ENCODE measurements at regions not wholly inside any gene's neighbourhood (a gene's known extent, or its start where the extent isn't known, plus 50 kb on each side); places are given as distances from the start of the nearest gene placed in this dataset.

- no peak for TF ChIP-seq CTCF (IDR thresholded peaks at IDR 0.05; ENCODE audit: control extremely low read depth in 1 of 3, insufficient read depth in 1 of 3, low read depth in 1 of 3, low read length in 3 of 3)
- TF ChIP-seq SIN3A (conservative IDR thresholded peaks at IDR 0.05 in 1 of 2, IDR thresholded peaks at IDR 0.05 in 1 of 2; ENCODE audit: low read depth in 1 of 2, low read length in 2 of 2), result no peak
- no peak for TF ChIP-seq NANOG (IDR thresholded peaks at IDR 0.05; ENCODE audit: insufficient read depth, low read depth, low read length, poor library complexity, severe bottlenecking)
- TF ChIP-seq CREB1 (IDR thresholded peaks at IDR 0.05), result no peak
- TF ChIP-seq NRF1 (IDR thresholded peaks at IDR 0.05; ENCODE audit: low read depth, low read length), result no peak
- TF ChIP-seq BRCA1 (IDR thresholded peaks at IDR 0.05; ENCODE audit: low read depth, low read length), result no peak
- TF ChIP-seq FOSL1 (IDR thresholded peaks at IDR 0.05; ENCODE audit: insufficient read depth, low read depth, low read length), result no peak
- no peak for TF ChIP-seq ZNF274 (IDR thresholded peaks at IDR 0.05; ENCODE audit: borderline replicate concordance, extremely low read depth, low read length)
Measured at GRCh38 chr9:2963307-2963706, 119.4 kb upstream of the PUM3 start (continued).
